GM23338 (cell line): ENCODE measurements at regions not wholly inside any gene's neighbourhood (a gene's known extent, or its start where the extent isn't known, plus 50 kb on each side); places are given as distances from the start of the nearest gene placed in this dataset.

Experiments used
- CTCF ChIP-seq, 2 experiments: fragments of 200-600 bp in 1 of 2; sonication (generic) in 1 of 2; conservative IDR thresholded peaks; 2 replicates each; pipeline versions ENCODE4 v1.5.1 to v1.6.1; 2016 to 2017; ENCODE audit warnings: antibody characterized with exemption in 2 of 2, low read depth in 2 of 2, mild to moderate bottlenecking in 2 of 2, moderate library complexity in 1 of 2
- EZH2 ChIP-seq: fragments of 200-600 bp; sonication (generic); IDR thresholded peaks from one replicate; pipeline ENCODE4 v1.8.0; 2017; ENCODE audit warnings: antibody characterized with exemption, mild to moderate bottlenecking, low read depth; ENCODE audit not compliant: unreplicated experiment
- EZH2phosphoT487 ChIP-seq: fragments of 200-600 bp; sonication (generic); IDR thresholded peaks from one replicate; pipeline ENCODE4 v1.8.1; 2018; ENCODE audit warnings: antibody characterized with exemption; ENCODE audit not compliant: unreplicated experiment
- POLR2AphosphoS5 ChIP-seq: IDR thresholded peaks from 2 replicates; pipeline ENCODE4 v1.6.1; 2016; ENCODE audit warnings: antibody characterized with exemption, low read depth
- TF ChIP-seq, protein P1 (sequence below): IDR thresholded peaks from one replicate; pipeline ENCODE4 v1.6.1; 2018; ENCODE audit warnings: antibody characterized with exemption; ENCODE audit not compliant: unreplicated experiment

DNA sequence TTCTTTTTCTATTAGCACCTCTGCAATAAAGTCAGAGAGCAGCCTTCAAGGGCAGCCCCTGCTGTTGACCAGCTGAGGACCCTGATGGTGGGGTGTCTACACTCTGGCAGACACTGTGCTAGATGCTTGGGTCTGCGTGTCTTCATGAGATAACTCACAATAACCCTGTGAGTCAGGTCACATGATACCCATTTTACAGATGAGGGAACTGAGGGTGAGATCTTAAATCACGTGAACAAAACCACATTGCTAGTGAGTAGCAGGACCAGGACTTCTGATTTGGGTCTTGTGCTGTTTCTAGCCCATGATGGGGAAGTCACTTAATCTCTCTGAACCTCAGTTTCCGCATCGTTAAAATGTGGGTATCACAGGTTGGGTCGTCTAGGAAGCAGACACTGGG is 118.5 kb upstream of the LIPC start:
- TF ChIP-seq CTCF (conservative IDR thresholded peaks at IDR 0.05; ENCODE audit: low read depth in 2 of 2) (no peak), EZH2phosphoT487 (no peak), EZH2 (no peak), POLR2AphosphoS5 (no peak)
- TF ChIP-seq, protein P1, sequence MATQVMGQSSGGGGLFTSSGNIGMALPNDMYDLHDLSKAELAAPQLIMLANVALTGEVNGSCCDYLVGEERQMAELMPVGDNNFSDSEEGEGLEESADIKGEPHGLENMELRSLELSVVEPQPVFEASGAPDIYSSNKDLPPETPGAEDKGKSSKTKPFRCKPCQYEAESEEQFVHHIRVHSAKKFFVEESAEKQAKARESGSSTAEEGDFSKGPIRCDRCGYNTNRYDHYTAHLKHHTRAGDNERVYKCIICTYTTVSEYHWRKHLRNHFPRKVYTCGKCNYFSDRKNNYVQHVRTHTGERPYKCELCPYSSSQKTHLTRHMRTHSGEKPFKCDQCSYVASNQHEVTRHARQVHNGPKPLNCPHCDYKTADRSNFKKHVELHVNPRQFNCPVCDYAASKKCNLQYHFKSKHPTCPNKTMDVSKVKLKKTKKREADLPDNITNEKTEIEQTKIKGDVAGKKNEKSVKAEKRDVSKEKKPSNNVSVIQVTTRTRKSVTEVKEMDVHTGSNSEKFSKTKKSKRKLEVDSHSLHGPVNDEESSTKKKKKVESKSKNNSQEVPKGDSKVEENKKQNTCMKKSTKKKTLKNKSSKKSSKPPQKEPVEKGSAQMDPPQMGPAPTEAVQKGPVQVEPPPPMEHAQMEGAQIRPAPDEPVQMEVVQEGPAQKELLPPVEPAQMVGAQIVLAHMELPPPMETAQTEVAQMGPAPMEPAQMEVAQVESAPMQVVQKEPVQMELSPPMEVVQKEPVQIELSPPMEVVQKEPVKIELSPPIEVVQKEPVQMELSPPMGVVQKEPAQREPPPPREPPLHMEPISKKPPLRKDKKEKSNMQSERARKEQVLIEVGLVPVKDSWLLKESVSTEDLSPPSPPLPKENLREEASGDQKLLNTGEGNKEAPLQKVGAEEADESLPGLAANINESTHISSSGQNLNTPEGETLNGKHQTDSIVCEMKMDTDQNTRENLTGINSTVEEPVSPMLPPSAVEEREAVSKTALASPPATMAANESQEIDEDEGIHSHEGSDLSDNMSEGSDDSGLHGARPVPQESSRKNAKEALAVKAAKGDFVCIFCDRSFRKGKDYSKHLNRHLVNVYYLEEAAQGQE, result no peak
